ENCODE measurements at regions not wholly inside any gene's neighbourhood (a gene's known extent, or its start where the extent isn't known, plus 50 kb on each side); places are given as distances from the start of the nearest gene placed in this dataset.

DNA sequence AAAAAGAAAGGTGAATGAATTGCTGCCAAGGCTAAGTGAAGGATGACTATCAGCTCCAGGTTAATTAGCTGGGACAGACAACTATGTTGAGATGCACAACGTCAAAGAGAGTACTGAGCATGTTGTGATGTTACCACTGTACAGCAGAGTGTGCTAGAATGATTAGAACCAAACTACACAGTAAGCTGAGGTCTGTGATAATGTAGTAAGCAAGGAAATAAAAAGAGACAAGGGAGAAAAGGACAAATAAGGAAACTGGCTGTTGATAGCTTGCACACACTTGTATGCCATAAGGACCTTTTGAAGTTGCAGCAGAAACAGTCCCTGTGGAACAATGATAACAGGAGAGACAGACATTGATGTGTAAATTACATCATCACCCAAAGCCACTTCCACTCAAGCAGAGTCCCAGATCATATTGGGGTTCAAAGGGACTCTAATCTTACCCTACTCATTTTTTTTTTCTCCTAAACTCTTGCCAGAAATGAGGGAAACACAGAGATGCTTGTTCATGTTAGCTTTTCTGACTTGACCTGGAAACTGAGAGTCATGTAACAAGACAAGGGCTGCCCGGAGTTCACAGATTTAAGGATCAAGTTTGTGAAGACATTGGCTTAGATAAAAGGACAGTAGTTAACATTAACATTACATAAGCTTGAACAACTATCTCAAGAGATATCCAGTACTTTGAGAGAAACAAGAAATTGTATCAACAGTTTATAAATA lies 189.9 kb downstream of the CENPW start:
- H3K36me3 ChIP-seq (ENCODE audit: control insufficient read depth, insufficient read depth, low read length), result no peaks in the 10 kb centered on the region
- DNase-seq (ENCODE audit: low read depth), result no peak
- no peak overlapping the region for H3K4me3 ChIP-seq (ENCODE audit: low read depth, low read length)
- TF ChIP-seq, protein P1, sequence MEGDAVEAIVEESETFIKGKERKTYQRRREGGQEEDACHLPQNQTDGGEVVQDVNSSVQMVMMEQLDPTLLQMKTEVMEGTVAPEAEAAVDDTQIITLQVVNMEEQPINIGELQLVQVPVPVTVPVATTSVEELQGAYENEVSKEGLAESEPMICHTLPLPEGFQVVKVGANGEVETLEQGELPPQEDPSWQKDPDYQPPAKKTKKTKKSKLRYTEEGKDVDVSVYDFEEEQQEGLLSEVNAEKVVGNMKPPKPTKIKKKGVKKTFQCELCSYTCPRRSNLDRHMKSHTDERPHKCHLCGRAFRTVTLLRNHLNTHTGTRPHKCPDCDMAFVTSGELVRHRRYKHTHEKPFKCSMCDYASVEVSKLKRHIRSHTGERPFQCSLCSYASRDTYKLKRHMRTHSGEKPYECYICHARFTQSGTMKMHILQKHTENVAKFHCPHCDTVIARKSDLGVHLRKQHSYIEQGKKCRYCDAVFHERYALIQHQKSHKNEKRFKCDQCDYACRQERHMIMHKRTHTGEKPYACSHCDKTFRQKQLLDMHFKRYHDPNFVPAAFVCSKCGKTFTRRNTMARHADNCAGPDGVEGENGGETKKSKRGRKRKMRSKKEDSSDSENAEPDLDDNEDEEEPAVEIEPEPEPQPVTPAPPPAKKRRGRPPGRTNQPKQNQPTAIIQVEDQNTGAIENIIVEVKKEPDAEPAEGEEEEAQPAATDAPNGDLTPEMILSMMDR (IDR thresholded peaks at IDR 0.05; ENCODE audit: insufficient read depth, low read length, poor library complexity, severe bottlenecking), result no peak
- no peaks in the 10 kb centered on the region for H3K27me3 ChIP-seq (ENCODE audit: control insufficient read depth, insufficient read depth, low read length)

DNA sequence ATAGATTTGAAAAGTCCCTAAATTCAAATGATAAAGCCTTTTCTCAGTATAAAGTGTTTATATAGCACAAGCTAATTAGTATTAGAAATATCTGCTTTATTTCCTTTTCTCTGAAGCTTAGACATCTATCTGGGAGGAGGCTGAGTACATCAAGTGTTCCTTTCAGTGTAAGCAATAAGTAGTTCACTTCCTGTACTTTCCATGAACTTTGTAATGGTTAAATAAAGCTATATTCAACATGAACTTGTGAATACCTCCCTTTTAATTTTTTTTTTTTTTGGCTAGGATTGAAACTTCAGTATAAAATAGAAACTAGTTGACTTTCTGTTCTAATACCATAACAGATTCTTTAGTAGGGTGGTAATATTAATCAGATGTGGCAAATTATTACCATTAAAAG lies 190.9 kb downstream of the CENPW start:
- Histone ChIP-seq H3K4me3 (ENCODE audit: low read depth, low read length) (no peak overlapping the region), H3K36me3 (ENCODE audit: control insufficient read depth, insufficient read depth, low read length) (no peaks in the 10 kb centered on the region), H3K27me3 (ENCODE audit: control insufficient read depth, insufficient read depth, low read length) (no peaks in the 10 kb centered on the region)
- TF ChIP-seq, protein P1 (IDR thresholded peaks at IDR 0.05; ENCODE audit: insufficient read depth, low read length, poor library complexity, severe bottlenecking), result no peak
- DNase-seq (ENCODE audit: low read depth), result no peak

DNA sequence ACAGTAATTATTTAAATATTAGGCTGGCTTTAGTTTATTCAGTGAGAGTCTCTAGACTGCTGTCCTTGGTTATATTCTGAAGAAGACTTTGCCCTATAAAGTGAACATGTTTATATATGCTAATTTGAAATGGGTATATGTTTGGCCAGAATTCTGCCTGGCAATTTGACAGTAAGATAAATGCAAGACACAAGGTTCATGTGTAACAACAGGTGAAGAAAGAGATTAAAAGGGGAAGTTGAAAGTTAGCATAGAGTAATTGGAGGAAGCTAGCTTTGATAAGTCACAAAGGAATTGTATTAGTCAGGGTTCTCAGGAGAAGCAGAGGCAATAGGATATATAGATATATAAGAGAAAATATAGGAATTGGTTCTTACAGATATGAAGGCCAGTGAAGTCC lies 191.4 kb downstream of the CENPW start:
- TF ChIP-seq, protein P1 (IDR thresholded peaks at IDR 0.05; ENCODE audit: insufficient read depth, low read length, poor library complexity, severe bottlenecking), result no peak
- Histone ChIP-seq H3K27me3 (ENCODE audit: control insufficient read depth, insufficient read depth, low read length) (no peaks in the 10 kb centered on the region), H3K4me3 (ENCODE audit: low read depth, low read length) (no peak overlapping the region), H3K36me3 (ENCODE audit: control insufficient read depth, insufficient read depth, low read length) (no peaks in the 10 kb centered on the region)
- DNase-seq (ENCODE audit: low read depth), result no peak

DNA sequence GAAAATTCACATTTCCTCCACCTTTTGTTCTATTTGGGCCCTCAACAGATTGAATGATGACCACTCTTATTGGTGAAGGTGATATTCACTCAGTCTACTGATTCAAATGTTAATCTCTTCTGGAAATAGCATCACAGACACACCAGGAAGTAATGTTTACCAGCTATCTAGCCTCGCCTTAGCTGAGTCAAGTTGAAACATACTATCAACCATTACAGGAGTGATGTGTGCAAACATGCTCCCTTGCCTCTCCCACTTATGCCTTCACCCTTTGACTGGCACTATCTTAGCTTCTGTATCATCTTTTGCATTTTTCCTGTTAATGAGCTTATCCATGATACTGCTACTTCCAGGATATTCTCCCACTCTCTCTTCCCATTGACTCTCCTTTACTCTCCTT lies 191.9 kb downstream of the CENPW start:
- no peak for DNase-seq (ENCODE audit: low read depth)
- Histone ChIP-seq H3K27me3 (ENCODE audit: control insufficient read depth, insufficient read depth, low read length) (no peaks in the 10 kb centered on the region), H3K36me3 (ENCODE audit: control insufficient read depth, insufficient read depth, low read length) (no peaks in the 10 kb centered on the region), H3K4me3 (ENCODE audit: low read depth, low read length) (no peak overlapping the region)
- TF ChIP-seq, protein P1 (IDR thresholded peaks at IDR 0.05; ENCODE audit: insufficient read depth, low read length, poor library complexity, severe bottlenecking), result no peak

DNA sequence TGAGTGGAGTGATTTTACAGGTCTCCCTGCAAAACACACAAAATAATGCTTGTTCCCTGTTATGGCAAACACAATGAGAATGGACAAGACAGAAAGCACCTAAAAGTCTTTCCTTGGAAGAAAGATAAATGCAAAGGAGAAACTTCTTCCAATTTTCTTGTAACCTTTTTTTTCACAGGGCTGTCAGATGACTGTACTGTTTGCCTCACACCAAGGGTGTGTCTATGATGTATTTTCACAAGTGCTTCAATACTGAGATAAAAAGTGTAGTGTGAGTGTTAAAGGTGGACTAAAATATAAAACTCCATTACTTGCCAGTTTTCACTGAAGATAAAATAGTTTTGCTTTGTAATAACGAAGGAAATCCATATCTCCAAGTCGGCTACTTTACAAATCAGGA lies 194.5 kb downstream of the CENPW start:
- Histone ChIP-seq H3K27me3 (ENCODE audit: control insufficient read depth, insufficient read depth, low read length) (no peaks in the 10 kb centered on the region), H3K4me3 (ENCODE audit: low read depth, low read length) (no peak overlapping the region), H3K36me3 (ENCODE audit: control insufficient read depth, insufficient read depth, low read length) (no peaks in the 10 kb centered on the region)
- no peak for DNase-seq (ENCODE audit: low read depth)
- TF ChIP-seq, protein P1 (IDR thresholded peaks at IDR 0.05; ENCODE audit: insufficient read depth, low read length, poor library complexity, severe bottlenecking), result no peak

DNA sequence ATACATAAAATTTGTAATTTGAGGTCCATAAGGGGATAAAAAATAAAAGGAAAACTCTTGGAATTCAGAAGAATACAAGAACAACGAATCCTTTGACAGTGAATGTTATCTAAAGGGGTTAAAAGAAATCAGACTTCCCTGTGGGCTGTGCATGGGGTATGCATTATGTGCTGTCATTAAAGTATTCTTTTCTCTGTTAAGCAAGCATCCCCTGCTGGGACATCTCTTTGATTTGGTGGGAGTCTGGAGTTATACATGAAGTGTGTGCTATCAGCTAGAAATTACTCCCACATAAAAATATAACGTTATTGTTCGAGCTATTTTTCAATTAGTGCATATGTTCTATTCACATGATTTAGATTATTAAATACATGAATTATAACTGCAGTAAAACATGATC lies 195.2 kb downstream of the CENPW start:
- DNase-seq (ENCODE audit: low read depth), result no peak
- Histone ChIP-seq H3K27me3 (ENCODE audit: control insufficient read depth, insufficient read depth, low read length) (no peaks in the 10 kb centered on the region), H3K4me3 (ENCODE audit: low read depth, low read length) (no peak overlapping the region), H3K36me3 (ENCODE audit: control insufficient read depth, insufficient read depth, low read length) (no peaks in the 10 kb centered on the region)
- TF ChIP-seq, protein P1 (IDR thresholded peaks at IDR 0.05; ENCODE audit: insufficient read depth, low read length, poor library complexity, severe bottlenecking), result no peak

Data from kidney epithelial cell (primary cell).